Cardiac fibroblast (primary cell): ENCODE measurements at regions not wholly inside any gene's neighbourhood (a gene's known extent, or its start where the extent isn't known, plus 50 kb on each side); places are given as distances from the start of the nearest gene placed in this dataset.

ENCODE experiments used
- DNase-seq, 2 donors: peaks; one replicate each; pipeline versions ENCODE4 v3.0.0 to v3.0.0-alpha.2; 2010; ENCODE audit warnings: low read depth in 2 of 2
- H3K4me3 ChIP-seq, 2 donors: replicated peaks in 1 of 2; 1 replicate in 1 of 2; 2 replicates in 1 of 2; pipeline ENCODE4 v1.5.1; 2011; ENCODE audit warnings: low read depth in 2 of 2, low read length in 2 of 2, mild to moderate bottlenecking in 2 of 2, moderate library complexity in 1 of 2
- CTCF ChIP-seq: IDR thresholded peaks from one replicate; pipeline ENCODE4 v1.5.1; 2011; ENCODE audit warnings: low read depth, mild to moderate bottlenecking, low read length, inconsistent platforms

- H3K4me3 ChIP-seq: no peak overlapping the region
- TF ChIP-seq CTCF: no peak
- no peak for DNase-seq
Measured at GRCh38 chr1:103387898-103388297, 137.6 kb upstream of the RNPC3 start.

GRCh38 chr1:103373991-103374390, 151.5 kb upstream of the RNPC3 start:
- no peak for TF ChIP-seq CTCF
- no peak overlapping the region for H3K4me3 ChIP-seq
- peak in 1 of 2 donors; percentile 35 for DNase-seq

DNA sequence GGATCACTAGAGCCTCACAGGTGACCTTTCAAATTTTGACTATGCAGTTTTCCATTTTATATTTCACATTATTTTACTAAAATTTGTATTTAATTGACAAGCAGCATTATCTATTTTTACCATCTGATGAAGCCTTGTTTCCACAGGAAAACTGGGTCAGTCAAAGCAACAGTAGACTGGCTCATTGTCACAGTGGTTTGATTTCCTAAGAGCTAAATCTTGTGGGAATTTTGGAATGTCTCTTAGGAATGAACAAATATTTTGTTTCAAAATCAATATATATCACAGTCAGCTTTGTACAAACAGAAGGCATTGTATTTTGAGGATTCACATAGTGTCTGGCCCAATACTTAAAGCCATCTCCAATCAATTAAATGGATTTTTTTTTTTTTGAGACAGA, 152.6 kb upstream of the RNPC3 start:
- no peak for TF ChIP-seq CTCF
- H3K4me3 ChIP-seq: no peak overlapping the region
- DNase-seq: peak in 1 of 2 donors; percentile 13

GRCh38 chr1:103371234-103371633, 154.3 kb upstream of the RNPC3 start:
- DNase-seq: peak; percentile 8 to 75
- no peak overlapping the region for H3K4me3 ChIP-seq
- no peak for TF ChIP-seq CTCF

GRCh38 chr1:103367186-103367585, 158.3 kb upstream of the RNPC3 start:
- DNase-seq: no peak
- H3K4me3 ChIP-seq: no peak overlapping the region
- TF ChIP-seq CTCF: no peak

DNA sequence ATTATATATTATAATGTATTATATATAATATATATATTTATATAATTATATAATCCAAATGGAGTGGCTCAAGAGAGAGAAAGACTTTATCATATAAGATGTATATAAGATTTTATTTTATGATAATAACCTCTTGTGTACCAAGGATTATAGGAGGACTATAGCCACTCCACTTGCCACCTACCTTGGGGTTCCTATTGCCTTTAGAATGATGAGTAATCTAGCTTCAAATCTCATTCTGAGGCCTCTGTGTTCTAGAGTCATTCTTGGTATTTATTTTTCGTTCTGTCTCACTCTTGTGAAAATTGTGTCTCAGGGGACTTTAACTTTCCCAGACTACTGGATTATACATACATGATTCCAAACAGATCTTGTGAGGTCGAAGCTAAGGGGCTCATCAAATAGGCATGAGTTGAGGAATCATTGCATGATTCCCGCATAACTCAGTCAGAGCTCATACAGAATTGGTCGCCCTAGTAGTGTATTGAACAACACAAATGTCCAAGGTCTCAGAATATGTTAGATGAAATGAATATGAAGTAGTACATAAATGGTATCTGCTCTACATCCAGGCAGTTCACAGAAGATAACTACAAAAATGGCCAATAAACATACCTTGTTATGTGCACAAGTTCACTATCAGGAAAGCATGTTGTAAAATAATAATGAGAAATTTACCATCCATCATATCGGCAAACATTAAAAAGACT, 159.5 kb upstream of the RNPC3 start:
- peak in 1 of 2 donors; percentile 8 for DNase-seq
- H3K4me3 ChIP-seq: no peak overlapping the region
- no peak for TF ChIP-seq CTCF

DNA sequence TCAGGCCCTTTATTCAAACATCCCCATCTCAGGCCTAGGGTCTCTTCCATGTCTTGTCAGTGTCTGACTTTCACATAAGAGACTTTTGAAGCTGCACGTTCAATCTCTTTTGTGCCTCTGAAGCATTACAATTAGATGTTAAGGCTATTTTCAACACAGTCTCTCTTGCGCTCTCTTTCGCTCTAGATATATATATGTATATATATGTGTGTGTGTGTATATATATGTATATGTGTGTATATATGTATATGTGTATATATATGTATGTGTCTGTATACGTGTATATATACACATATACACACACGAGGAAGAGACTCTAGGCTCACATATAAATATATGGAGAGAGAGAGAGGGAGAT, 162.5 kb upstream of the RNPC3 start:
- no peak for DNase-seq
- H3K4me3 ChIP-seq: no peak overlapping the region
- no peak for TF ChIP-seq CTCF
